HG02973 (cell line): ENCODE measurements at regions not wholly inside any gene's neighbourhood (a gene's known extent, or its start where the extent isn't known, plus 50 kb on each side); places are given as distances from the start of the nearest gene placed in this dataset.
A peak's percentile ranks its signal among the peaks of the same experiment; 100 is the strongest.

Experiments used
- ATAC-seq: cut with Tn5 transposase; IDR thresholded peaks from one replicate; pipeline ENCODE4 v1.9.1; 2021; ENCODE audit warnings: moderate library complexity; ENCODE audit not compliant: unreplicated experiment

GRCh38 chr10:10826125-10826524 lies 191.5 kb upstream of the CELF2 start:
- no peak for ATAC-seq

GRCh38 chr10:10828623-10829022 lies 189.0 kb upstream of the CELF2 start:
- no peak for ATAC-seq

- no peak for ATAC-seq
Observed at GRCh38 chr10:10829576-10829975, 188.1 kb upstream of the CELF2 start.

- no peak for ATAC-seq
Observed at GRCh38 chr10:10830293-10830986, 187.2 kb upstream of the CELF2 start.

GRCh38 chr10:10831085-10831484 lies 186.6 kb upstream of the CELF2 start:
- no peak for ATAC-seq

GRCh38 chr10:10833955-10834354 lies 183.7 kb upstream of the CELF2 start:
- ATAC-seq, result no peak

GRCh38 chr10:10844251-10844650 lies 173.4 kb upstream of the CELF2 start:
- no peak for ATAC-seq

- ATAC-seq, result no peak
Observed at GRCh38 chr10:10845185-10845584, 172.5 kb upstream of the CELF2 start.

- ATAC-seq, result no peak
Observed at GRCh38 chr10:10845826-10846503, 171.7 kb upstream of the CELF2 start.

- no peak for ATAC-seq
Observed at GRCh38 chr10:10846504-10846900, 171.2 kb upstream of the CELF2 start.

GRCh38 chr10:10847387-10847786 lies 170.3 kb upstream of the CELF2 start:
- ATAC-seq, result no peak

GRCh38 chr10:10848488-10849111 lies 169.1 kb upstream of the CELF2 start:
- no peak for ATAC-seq

- no peak for ATAC-seq
Observed at GRCh38 chr10:10849306-10849705, 168.4 kb upstream of the CELF2 start.

GRCh38 chr10:10850214-10850613 lies 167.5 kb upstream of the CELF2 start:
- ATAC-seq, result no peak

- no peak for ATAC-seq
Observed at GRCh38 chr10:10852464-10852863, 165.2 kb upstream of the CELF2 start.

- ATAC-seq, result no peak
Observed at GRCh38 chr10:10853954-10854353, 163.7 kb upstream of the CELF2 start.

- ATAC-seq, result peak; percentile 15
Observed at GRCh38 chr10:10854725-10855124, 162.9 kb upstream of the CELF2 start.

- peak; percentile 79 for ATAC-seq
Observed at GRCh38 chr10:10855151-10855581, 162.5 kb upstream of the CELF2 start.

- no peak for ATAC-seq
Observed at GRCh38 chr10:10860455-10860976, 157.2 kb upstream of the CELF2 start.

- no peak for ATAC-seq
Observed at GRCh38 chr10:10865303-10865702, 152.4 kb upstream of the CELF2 start.

GRCh38 chr10:10865913-10866312 lies 151.8 kb upstream of the CELF2 start:
- no peak for ATAC-seq

- peak; percentile 94 for ATAC-seq
Observed at GRCh38 chr10:10869592-10869991, 148.1 kb upstream of the CELF2 start.
